ACHN (cell line): ENCODE measurements at regions not wholly inside any gene's neighbourhood (a gene's known extent, or its start where the extent isn't known, plus 50 kb on each side); places are given as distances from the start of the nearest gene placed in this dataset.
"Not testable (repeated sequence)": the region's sequence is repeated elsewhere in the genome, so short reads cannot be mapped to it uniquely, and the experiment has no call there.

Experiments used
- DNase-seq: peaks from one replicate; pipeline ENCODE4 v3.0.0-alpha.2; 2015
- in situ Hi-C: cut with HindIII; loops from 2 replicates; pipeline ENCODE4 v1.10.0; 2017; ENCODE audit warnings: low sequenced_read_pairs, low pct_ligation_motif_present, low pct_unique_long_range_greater_than_20kb

- no peak for DNase-seq
- in situ Hi-C loops: no loop called here
Observed at GRCh38 chr17:53046781-53047180, 775.9 kb upstream of the KIF2B start.

GRCh38 chr17:53039981-53040380, 782.7 kb upstream of the KIF2B start:
- DNase-seq: no peak
- in situ Hi-C loops: no loop called here

DNA sequence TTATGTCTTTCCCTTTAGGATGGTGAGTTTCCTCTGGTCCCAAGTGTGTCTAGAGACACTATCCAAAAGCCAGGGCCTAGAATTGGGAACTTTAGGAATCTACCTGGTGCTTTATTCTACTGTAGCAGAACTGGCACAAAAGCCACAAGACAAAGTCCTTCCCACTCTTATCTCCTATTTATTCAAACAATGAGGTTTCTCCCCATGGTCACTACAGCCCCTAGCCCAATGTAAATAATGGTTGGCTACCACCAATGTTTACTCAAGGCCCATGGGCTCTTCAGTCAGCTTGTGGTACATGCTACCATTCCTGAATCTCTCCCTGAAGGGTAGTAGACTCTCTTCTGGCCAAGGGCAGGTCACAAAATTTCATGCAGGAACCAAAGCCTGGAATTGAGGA, 789.4 kb upstream of the KIF2B start:
- in situ Hi-C loops: no loop called here
- no peak for DNase-seq

DNA sequence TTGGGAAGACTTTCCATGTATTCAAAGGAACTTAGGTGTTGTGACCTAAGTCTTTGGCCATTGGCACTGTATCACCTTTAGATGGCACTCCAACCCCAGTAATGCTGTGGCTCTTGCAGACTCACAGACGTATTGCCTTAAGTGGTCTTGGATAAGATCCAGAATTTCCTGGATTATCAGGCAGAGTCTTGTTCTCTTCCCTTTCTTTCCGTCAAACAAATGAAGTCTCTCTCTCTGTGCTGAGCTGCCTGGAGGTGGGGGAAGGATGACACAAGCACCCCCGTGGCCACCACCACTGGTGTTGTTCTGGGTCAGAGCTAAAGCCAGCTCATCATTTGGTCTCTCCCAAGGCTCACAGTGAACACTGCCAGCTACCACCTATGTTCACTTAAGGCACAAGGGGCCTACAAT, 789.9 kb upstream of the KIF2B start:
- in situ Hi-C loops: no loop called here
- DNase-seq: peak; percentile 87

DNA sequence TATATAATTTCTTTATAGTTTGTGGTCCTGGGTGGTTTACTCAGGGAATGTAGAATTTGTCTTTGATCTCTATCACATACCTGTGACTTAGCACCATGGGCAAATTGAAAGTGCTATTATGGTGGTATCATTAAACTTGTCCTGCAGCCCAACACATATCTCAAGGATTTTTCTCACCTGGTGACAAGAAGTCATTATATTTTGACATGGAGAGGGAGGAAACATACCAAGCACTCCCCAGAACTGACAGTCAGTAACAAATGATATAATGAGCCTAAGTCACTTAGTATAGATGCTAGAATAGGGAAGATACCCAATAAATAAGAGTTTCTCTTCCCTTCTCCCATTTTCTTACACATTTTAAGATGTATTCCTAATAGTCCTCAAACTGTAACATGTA, 805.5 kb upstream of the KIF2B start:
- no peak for DNase-seq
- in situ Hi-C loops: no loop called here

DNA sequence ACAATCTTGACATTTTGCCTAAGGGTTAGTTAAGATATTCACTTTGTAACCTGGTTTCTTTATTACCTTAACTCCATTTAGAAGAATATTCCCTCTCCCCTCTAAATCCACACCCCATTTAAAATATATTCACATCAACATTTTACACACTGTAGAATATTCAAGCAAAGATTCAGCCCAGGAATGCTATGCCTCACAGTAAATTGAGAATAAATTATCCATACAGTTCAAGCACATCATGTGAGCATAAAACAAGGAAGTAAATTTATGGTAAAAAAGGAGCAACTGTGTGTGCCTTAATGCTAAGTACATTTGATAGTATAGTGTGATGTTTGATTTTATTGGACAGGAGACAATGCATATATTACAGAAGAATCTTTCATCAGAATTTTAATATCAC, 806.6 kb upstream of the KIF2B start:
- in situ Hi-C loops: no loop called here
- no peak for DNase-seq

- in situ Hi-C loops: no loop called here
- DNase-seq: no peak
Observed at GRCh38 chr17:53012364-53012763, 810.4 kb upstream of the KIF2B start.

DNA sequence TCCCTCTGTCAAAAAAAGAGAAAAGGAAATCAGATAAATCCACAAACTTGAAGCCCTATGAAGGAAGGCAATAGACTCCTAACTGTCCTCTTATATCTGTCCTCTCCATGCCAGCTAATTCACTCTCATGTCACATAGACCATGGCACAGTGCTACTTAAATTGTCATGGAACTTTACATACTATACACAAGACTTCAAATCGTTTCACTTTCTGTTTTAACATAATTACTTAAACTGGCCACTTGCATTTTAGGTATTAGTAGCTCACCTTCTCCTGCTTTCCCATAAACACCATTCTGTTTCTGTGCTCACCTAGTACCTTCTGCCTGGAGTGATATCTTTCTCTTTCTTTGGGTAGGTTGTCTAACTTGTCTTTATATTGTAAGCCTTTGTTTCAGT, 816.7 kb upstream of the KIF2B start:
- in situ Hi-C loops: no loop called here
- DNase-seq: no peak

GRCh38 chr17:53004902-53005301, 817.8 kb upstream of the KIF2B start:
- in situ Hi-C loops: no loop called here
- no peak for DNase-seq

DNA sequence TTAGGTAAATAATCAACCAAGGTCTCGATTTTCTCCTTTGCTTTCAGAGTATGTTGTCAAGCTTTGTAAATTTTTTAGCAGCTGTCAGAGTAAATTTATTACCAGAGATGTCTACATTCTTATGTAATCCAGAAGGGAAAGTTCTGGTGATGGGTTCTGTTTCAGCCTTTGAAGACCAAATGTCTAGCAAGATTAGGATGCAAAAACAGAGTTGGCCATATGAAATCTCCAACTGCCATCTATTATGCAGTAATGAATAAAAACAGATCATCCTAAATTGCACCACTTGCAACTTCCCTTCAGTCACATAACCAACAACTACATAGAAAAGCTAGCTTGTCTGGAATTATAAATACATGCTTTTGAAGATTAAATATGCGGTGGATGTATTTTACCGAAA, 826.8 kb upstream of the KIF2B start:
- in situ Hi-C loops: no loop called here
- DNase-seq: no peak

DNA sequence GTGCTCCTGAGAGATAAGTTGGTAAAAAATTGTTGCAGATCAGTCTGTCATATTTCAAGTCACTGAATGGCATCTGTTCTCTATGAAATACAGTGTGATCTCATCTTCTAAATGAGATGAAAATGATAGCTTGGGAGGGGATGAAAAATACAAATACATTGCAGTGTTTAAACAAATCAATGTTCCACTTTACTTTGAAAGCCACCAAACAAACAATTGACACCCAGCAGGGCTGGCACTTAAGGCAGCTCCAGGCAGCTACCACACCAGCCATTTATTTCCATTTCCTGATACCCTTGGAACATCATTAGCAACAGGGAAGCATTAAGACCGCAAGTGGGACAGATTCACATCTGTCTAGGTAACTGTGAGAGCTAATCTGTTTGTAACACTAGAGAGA, 827.6 kb upstream of the KIF2B start:
- no peak for DNase-seq
- in situ Hi-C loops: no loop called here

DNA sequence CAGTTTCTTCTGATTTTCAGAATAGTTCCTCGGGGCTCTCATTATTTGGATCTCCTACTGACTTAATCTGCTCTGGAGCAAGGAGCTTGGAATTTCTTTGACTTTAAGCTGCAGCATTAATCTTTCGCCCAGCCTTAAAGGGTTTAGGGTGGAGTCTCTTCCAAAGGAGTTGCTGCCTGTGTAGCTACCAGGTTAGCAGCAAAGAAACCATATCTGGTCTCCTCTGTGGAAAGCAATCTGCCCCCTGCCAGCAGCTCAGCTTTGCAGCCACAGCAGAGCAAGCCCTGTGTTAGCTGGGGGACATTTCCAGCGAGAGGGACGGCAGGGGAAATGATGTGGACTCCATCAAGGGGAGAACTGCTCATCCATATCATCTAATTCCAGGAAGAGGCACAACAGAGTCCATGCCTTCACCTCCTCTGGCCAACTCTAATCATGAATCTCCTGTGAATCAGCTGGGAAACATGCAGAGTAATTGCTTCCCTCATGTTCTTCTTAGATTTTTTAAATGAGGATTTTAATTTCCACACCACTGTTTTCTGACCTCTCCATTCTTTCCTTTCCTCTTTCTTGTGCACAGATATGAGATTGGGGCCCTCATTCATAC, 827.6 kb upstream of the CA10 start:
- DNase-seq: no peak
- in situ Hi-C loops: no loop called here

DNA sequence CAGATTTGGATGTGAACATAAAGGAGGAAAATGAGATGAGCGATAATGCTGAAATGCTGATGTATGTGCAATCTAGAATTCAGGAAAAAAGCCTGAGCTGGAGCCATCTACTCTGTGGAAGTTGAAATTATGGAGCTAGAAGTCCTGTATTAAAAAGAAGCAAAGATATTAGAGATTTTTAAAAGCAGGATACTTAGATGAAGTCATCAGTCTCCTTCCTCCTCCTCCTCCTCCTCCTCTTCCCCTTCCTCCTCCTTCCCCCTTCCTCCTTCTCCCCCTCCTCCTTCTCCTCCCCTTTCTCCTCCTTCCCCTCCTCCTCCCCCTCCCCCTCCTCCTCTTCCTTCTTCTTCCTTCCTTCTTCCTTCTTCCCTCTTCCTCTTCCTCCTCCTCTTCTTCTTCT, 823.8 kb upstream of the CA10 start:
- in situ Hi-C loops: no loop called here
- DNase-seq: no peak

GRCh38 chr17:52979921-52980320, 821.4 kb upstream of the CA10 start:
- DNase-seq: no peak
- in situ Hi-C loops: no loop called here

DNA sequence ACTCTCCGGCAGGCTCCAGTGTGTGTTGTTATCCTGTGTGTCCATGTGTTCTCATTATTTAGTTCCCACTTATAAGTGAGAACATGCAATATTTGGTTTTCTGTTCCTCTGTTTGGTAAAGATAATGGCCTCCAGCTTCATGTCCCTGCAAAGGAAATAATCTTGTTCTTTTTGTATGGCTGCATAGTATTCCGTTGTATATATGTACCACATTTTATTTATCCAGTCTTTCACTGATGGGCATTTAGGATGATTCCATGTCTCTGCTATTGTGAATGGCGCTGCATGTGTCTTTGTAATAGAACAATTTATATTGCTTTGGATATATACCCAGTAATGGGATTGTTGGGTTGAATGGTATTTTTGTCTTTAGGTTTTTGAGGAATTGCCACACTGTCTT, 807.3 kb upstream of the CA10 start:
- no peak for DNase-seq
- in situ Hi-C loops: no loop called here

DNA sequence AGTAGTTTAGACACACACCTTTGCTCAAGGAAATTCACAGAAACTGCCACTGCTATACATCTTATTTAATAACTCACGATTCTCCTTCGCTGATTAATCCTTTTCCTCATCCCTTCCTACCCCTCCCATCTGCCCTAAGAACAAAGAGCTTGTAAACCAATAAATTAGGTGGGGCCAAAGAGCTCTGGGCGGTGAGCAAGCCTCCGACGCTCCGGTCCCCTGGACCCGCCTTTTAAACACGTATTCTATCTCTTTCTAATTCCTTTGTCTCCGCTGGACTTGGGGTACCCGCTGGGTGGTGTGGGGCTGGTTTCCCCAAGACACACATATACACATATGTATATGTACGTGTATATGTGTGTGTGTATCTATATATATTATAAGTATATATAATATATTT, 803.2 kb upstream of the CA10 start:
- in situ Hi-C loops, DNase-seq: not testable (repeated sequence)

DNA sequence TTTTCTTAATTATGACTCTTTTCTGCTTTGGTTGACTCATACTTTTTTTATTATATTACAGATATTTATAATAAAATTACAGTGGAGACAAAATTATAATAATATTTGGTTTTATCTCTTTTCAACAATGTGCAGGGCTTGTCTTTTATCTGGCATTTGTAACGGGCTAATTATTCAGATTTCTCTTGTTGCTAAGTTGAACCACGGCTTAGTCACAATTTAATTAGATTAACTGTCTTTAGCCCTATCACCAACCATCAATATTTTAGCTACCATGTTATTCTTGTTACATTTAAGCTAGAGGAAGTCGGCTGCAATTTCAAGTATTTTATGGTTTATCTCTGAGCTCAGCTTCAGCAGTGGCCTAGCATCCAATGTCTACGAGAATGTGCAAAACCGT, 798.9 kb upstream of the CA10 start:
- DNase-seq: no peak
- in situ Hi-C loops: no loop called here

DNA sequence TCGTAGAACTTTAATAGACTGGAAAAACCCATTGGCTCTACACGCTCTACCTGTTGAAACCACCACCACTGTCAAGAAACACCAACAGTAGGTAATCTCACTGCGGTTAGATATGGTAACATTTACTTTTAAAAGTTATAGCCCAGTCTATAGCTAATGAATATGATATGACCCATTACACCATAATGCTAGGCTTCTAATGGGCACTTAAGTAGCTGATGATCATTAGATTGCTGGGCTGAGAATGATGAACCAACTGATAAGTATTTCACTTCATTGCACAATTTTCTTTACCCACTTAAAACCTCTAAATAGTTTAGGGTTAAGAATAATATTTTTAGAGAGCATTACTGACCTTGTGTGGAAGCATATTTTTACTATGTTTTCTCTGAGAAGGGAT, 788.9 kb upstream of the CA10 start:
- in situ Hi-C loops: no loop called here
- no peak for DNase-seq

- no peak for DNase-seq
- in situ Hi-C loops: no loop called here
Observed at GRCh38 chr17:52938623-52939230, 780.2 kb upstream of the CA10 start.

DNA sequence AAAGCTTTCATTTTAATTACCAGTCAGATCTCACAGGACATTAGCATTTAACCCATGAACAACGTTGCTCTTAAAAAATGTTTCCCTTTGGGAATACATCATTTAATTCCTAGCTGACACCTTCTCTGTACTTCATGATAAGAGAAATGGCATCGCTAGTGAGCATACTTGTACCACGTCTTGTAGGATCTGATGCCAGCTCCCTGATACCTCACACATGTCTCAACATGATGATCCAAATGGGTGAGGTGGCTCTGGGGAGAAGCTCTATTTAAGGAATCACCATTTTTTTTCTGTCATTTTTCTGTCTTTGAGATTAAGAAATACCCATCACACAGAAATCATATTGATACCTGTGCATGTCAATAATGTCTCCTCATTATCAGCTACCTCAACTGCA, 772.1 kb upstream of the CA10 start:
- no peak for DNase-seq
- in situ Hi-C loops: no loop called here

- in situ Hi-C loops: no loop called here
- DNase-seq: no peak
Observed at GRCh38 chr17:52930145-52930544, 771.6 kb upstream of the CA10 start.
